ENCODE measurements at regions not wholly inside any gene's neighbourhood (a gene's known extent, or its start where the extent isn't known, plus 50 kb on each side); places are given as distances from the start of the nearest gene placed in this dataset.
A peak's percentile ranks its signal among the peaks of the same experiment; 100 is the strongest.

DNA sequence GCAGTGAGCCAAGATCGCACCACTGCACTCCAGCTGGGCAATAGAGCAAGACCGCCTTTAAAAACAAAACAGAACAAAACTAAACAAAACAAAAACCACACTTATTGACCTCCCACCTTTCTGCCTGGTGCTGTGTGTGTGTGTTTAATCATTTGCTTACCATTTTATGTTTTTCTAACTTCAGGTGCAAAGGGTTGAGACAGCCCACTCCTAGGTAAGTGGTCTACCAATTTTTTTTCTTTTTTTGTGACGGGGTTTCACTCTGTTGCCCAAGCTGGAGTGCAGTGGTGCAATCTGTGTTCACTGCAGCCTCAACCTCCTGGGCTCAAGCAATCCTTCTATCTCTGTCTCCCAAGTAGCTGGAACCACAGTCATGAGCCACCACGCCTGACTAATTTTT, 65.8 kb downstream of the SALL1 start:
- DNase-seq = no peak

- no peak for DNase-seq
Observed at GRCh38 chr16:51084074-51084928, 66.8 kb downstream of the SALL1 start.

DNA sequence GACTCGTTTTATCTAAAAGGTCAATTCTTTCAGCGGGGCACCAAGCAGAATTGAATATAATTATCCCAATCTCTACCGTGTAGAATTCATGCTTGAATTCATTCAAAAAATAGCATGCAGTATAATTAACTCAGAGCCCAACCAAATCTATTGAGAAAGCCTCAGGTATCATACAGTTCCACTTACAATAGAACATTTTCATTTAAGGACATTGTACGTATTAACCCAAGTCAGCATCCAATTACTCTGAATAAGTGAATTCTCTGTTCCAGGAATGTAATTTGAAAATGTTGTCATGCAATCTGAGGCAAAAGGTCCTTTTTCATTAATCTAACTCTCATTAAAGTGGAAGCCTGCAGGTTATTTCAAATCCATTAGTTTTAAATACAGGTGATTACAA, 78.5 kb downstream of the SALL1 start:
- DNase-seq = no peak

DNA sequence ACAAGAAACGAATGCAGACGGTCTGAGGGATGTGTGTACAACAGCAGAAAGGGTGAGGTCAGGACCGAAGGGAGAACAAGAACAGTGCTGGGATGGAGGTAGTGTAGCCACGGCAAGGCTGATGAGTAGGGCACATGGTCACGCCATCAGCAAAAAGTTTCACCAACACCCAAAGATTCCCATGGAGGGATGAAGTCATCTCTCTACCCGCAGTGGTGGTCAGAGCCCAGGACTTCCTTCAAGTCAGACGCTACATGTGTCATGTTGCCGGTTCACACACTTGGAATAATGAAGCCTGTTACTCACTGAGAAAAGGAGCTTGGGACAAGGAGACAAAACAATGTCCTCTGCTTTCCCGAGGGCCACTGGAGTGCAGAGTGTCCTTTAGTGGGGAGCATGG, 79.7 kb downstream of the SALL1 start:
- no peak for DNase-seq

GRCh38 chr16:51067352-51067751, 83.7 kb downstream of the SALL1 start:
- no peak for DNase-seq

DNA sequence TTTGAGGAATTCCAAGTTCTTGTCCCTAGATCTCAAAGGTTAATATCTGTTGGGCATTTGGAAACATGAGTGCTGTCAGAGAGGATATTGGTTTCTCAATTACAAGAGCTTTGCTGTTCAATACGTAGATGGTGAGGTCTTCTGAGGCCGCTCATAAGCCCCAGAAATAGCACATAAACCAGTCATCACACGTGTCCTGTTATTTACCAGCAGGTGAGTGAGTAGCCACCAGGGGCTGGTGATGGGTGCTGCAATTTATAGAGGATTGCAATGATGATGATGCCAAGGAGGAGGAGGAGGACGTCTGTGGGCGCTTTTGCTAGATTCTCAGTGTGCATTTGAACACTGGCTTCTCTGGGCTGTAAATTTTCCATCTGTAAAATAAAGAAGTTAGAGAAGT, 89.0 kb downstream of the SALL1 start:
- DNase-seq = no peak

DNA sequence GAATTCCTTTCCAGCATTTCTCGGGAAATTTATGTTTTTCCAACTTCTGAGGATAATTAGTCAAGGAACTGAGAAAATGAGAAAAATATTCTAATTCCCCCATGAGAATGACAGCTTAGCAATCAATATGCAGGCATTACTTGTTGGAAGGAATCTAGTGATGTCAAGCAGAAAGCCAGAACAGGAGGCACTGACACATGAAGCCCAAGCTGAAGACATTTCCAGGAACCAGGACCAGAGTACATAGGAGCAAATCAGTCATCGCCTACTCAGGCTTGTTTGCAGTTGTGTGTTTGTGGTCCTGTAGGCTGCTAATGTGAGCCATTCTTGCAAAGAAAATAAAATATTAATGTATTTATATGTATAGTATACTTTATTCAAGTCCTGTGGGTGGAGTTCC, 89.7 kb downstream of the SALL1 start:
- no peak for DNase-seq

- DNase-seq = peak in 1 of 51 donors; percentile 68
Observed at GRCh38 chr16:51057969-51058337, 93.1 kb downstream of the SALL1 start.

DNA sequence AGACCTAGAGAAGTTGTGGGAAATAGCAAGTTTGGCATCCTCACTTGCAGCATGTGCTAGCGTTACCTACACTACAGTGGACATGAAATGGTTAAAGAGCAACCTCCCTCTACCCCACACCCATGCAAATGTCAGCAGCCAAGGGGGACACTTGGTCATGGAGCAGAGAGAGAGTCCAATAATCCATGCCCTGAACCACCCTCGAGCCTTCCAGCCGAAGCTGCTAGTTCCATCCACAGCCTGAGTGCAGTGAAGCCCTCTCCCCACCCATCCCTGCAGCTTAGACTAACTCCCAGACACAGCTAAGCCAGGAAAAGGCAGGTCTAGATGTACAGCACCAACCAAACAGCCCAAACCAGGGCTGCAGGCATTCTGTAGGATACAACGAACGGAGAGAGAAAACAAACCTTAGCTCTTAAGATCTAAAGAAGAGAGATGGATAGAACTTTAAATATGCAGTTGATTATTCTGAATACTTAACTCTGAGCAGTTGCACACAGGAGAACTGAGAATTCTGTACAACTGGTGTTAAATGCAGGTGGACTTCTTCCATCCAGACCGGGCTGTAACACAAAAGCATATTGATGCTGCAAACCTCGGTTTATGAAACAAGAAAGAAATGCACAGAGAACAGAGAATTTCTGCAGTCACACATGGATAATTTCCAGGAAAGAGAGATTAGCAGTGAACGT, 93.8 kb downstream of the SALL1 start:
- no peak for DNase-seq

- no peak for DNase-seq
Observed at GRCh38 chr16:51056331-51056730, 94.7 kb downstream of the SALL1 start.

DNA sequence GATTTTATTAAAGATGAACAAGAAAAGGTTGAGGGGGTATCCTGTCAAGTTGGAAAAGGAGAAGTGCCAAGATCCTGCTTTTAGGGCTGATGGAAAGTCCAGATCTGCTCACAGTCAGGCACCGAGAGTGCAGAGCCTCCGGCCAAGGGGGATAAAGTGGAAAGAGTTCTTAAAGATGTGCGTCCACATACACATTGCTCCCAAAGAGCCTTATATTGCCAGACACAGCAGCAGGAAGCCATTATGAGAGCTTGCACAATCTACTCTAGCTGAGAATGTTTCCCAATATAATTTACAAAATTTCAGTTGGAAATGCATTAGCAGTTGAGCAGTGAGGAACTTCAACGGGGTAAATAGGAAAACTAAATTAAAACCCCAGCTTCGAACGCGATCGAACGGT, 95.6 kb downstream of the SALL1 start:
- no peak for DNase-seq

DNA sequence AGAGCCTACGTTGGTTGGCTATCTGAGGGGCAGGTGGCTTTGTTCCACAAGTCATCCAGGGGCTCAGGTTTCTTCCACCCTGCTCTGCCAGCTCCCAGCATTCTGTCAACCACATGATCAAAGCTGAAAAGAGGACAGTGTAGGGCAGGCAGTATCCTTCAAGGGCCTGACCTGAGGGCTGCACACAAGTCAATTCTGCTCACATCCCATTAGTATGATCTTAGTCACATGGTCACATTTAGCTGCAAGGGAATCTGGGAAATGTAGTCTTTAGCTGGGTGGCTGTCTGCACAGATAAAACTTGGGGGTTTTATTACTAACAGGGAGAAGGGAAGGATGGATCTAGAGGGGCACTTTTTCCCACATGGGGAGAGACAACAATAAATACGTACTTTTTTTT, 97.3 kb downstream of the SALL1 start:
- no peak for DNase-seq

GRCh38 chr16:51051671-51052070, 99.4 kb downstream of the SALL1 start:
- no peak for DNase-seq

DNA sequence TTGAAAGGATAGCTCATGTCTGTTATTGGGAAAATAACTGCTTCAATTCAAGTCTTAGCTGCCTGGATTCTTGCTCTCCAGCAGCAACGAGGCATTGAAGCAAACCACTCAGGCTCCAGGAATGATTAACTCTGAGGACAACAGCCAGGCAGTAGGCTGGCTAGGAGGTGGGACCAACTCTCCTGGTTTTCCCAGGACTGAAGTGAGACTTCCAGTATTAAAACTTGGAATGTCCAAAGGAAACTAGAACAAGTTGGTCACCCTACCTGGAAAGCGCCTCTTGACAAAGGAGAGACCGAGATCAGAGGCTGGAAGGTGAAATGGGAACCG, 100.7 kb downstream of the SALL1 start:
- DNase-seq = no peak

DNA sequence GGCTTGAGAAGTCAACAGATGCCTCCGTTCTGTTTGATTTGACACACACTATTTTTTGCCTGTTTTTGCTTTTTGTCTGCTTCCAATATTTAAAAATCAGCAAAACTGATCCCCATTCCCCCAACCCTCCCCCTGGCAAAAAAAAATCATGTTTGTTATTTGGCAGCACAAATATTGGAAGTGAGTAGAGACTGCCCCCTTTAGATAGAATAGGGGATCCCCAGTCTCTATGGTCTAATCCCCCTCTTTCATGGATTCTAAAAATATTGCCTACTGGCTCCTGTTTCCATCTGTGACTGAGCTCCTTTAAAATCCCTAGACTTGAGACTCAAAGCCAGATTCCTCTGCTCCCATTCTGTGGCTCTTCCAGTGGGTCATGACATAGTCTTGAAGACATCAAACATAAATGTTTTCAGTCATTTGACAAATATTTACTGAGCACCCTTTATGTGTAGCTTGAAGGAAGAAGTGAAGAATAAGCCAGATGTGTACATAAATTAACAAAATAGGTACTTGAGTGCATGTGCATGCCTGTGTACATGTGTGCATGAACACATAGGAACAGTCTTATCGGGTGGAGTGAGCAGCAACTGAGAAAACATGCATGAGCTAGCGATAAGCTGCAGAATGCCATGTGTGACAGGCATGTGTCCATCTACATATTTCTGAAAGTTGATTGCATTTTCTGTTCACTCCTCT, 101.2 kb downstream of the SALL1 start:
- no peak for DNase-seq

DNA sequence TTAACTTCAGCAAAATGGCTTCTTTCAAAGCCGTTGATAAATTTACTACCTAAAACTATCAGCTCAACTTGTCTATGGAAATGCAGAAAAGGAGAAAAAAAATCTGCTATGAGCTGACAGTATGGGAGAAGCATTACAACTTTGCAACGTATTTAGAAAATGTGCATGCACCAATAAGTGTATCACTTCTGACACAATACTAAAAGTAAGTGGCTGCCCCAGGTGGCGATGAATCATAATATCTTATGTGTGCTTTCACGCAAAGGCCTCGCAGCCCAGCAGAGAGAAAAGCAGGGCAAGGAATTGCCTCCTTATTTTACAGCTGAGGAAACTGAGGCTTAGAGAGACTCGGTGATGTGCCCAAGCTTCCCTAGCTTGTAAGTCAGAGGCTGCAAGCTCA, 101.8 kb downstream of the SALL1 start:
- DNase-seq = no peak

DNA sequence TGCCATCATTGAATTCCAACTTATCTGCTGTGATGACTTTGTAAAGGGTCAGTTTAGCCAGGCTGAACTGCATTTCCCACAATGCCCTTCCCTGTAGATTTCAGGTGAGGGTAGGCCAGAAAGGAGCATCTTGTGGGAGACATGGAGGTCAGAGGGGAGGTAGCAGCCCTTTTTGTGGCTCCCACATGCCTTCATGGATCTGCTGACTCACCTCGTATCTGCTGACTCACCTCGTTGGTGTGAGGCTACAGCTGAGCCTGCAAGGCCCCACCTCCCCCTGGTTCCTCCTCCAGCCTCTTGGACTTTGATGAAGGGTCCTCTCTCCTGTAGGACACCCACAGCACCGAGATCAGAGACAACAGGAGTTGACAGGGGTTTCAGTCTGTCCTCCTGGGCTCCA, 102.5 kb downstream of the SALL1 start:
- DNase-seq = no peak

- no peak for DNase-seq
Observed at GRCh38 chr16:51045794-51046193, 105.3 kb downstream of the SALL1 start.

GRCh38 chr16:51045186-51045585, 105.9 kb downstream of the SALL1 start:
- DNase-seq = no peak

DNA sequence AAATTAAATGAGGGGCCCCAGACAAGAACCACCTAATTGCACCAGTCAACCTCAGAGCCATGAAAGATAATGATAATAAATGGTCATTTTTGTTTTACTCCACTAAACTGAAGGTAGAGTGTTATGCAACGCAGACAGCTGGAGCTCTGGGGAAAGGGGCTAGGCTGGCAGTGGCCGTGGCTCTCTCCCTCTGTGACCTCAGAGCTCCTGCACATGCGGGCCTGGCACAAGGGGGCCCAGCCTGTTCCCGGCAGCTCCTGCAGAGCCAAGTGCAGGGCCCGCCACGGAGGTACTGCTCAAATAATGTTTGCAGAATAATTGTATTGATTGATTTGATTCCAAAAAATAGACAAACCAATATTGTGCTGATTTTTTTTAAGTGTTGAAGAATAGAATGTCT, 109.5 kb downstream of the SALL1 start:
- DNase-seq = no peak

DNA sequence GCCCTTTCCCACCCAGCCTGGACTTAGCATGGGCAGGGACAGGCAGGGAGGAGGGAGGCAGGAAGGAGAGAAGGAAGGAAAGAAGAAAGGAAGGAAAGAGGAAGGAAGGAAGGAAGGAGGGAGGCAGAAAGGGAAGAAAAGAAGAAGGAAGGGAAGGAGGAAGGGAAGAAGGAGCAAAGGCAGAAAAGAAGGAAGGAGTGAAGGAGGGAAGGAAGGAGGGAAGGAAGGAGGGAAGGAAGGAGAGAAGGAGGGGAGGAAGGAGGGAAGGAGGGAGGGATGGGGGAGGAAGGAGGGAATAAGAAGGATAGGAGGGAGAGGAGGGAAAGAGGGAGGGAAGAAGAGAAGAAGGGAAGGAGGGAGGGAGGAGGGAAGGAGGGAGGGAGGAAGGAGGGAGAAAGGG, 110.4 kb downstream of the SALL1 start:
- DNase-seq = no peak

- DNase-seq = no peak
Observed at GRCh38 chr16:51039638-51040331, 111.3 kb downstream of the SALL1 start.
